Right cardiac atrium (tissue), 5 donors: ENCODE measurements at regions not wholly inside any gene's neighbourhood (a gene's known extent, or its start where the extent isn't known, plus 50 kb on each side); places are given as distances from the start of the nearest gene placed in this dataset.

Source experiments
- ATAC-seq, 2 donors: fragments of 200-7000 bp; cut with Tn5 transposase; one replicate each; pipeline versions ENCODE4 v1.8.0 to v1.9.1; 2020; ENCODE audit warnings: moderate library complexity in 2 of 2, mild to moderate bottlenecking in 1 of 2
- DNase-seq, 3 donors: peaks; one replicate each; pipeline ENCODE4 v3.0.0-alpha.2; 2020
- H3K27ac ChIP-seq: one replicate; pipeline ENCODE4 v1.5.1; 2013; ENCODE audit warnings: mild to moderate bottlenecking, low read length, control low read depth, moderate library complexity
- H3K27me3 ChIP-seq: one replicate; pipeline ENCODE4 v1.6.1; 2013; ENCODE audit not compliant: control insufficient read depth, insufficient read depth
- H3K4me1 ChIP-seq: one replicate; pipeline ENCODE4 v1.6.1; 2013; ENCODE audit warnings: low read length; ENCODE audit not compliant: control insufficient read depth, insufficient read depth
- H3K4me3 ChIP-seq: one replicate; pipeline ENCODE4 v1.5.1; 2013; ENCODE audit warnings: low read length, control low read depth
- H3K9me3 ChIP-seq: one replicate; pipeline ENCODE4 v1.6.1; 2013; ENCODE audit warnings: low read length; ENCODE audit not compliant: control insufficient read depth
- WGBS: extraction: QIAGEN DNeasy Blood & Tissue Kit; methylation state at CpG from one replicate; pipeline ENCODE4 v1.1.7; 2013; 5-methylcytosine and 5-hydroxymethylcytosine counted together
- intact Hi-C, 4 donors: fragments of 100-400 bp; cut with DNase I; formaldehyde crosslinking; loops; one replicate each; pipeline versions ENCODE4 v1.11.0 to v1.14.0; 2022 to 2023
- donor health status: healthy with polysubstance abuse.
- donor health status: DM: no; HTN: yes; CAD: no.
- donor health status: DM: no; HTN: no; CAD: no.
- donor health status: DM: no; HTN: yes; CAD: no; lungs with severe emphysema.
- donor health status: DM: yes; HTN: yes; CAD: no.

DNA sequence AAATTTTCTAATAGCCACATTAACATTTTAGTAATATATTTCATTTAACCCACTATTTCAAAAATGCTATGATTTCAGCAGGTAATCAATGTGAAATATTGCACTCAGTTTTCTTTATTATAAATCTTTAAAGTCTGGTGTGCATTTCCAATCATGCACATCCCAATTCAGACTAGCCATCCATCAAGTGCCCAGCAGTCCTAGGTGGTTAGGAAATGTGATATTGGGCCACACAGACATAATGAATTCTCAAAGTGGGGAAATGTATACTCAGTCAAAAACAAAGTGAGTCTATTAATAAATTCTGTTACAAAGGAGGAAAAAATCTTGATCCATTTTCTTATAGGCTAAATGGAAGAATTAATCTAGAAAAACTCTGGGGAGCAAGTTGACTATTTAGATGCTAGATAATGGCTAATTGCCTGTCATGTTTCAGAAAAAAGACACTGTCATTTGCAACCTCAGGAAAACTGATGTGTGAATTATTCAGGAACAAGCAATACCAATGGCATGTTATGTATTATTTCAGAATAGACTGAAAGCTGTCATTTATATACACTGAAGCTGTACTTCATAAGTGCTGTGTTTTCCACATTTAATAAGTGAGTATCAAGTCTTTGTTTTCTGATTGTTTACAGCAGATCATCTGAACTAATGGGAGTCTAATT lies 629.1 kb upstream of the ADARB2 start:
- H3K4me3 ChIP-seq: no peak overlapping the region
- intact Hi-C loops: no loop called here
- DNase-seq: no peak
- ATAC-seq: no peak
- H3K27ac ChIP-seq: no peak overlapping the region
- H3K4me1 ChIP-seq: no peaks in the 10 kb centered on the region
- no peaks in the 10 kb centered on the region for H3K9me3 ChIP-seq
- H3K27me3 ChIP-seq: no peaks in the 10 kb centered on the region

DNA sequence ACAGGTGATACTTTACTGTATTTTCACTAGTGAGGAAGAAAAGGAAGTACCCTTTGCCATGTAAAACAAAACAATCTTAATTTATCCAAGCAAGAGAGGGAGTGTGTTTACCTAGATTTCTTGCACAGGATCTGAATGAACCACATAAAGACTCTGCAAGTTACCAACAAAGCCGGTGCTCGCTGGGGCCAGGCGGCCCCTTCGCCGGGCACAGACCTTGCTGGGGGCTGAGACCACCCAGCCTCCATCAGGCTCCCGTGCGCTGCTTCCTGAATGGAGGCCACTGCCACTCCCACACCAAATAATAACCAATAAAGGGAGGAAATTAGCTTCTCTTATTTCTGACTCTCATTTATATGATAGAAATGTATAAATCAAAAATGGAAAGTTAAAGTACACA lies 625.0 kb upstream of the ADARB2 start:
- WGBS: 85% methylated on average over 7 of the region's 7 CpGs

DNA sequence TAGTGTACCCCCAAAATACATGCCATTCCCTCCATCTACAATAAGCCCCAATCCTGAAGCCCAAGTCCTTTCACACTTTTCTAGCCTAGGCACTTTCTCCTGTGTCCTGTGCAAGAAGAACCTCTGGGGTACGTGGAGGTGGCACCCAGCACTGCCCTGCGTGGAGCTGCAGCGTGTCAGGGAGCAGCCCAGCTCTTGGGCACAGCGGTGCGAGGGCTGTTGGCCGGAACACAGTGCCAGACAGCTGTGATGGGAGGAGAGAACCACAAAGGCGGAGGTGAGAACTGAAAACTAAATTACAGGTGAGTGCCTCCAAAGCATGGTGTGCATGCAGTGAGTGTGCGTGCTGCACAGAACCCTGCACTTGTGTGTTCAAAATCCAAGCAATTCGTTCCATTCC lies 621.3 kb upstream of the ADARB2 start:
- intact Hi-C loops: no loop called here
- Histone ChIP-seq H3K9me3 (no peaks in the 10 kb centered on the region), H3K27me3 (no peaks in the 10 kb centered on the region), H3K4me1 (no peaks in the 10 kb centered on the region), H3K4me3 (no peak overlapping the region), H3K27ac (no peak overlapping the region)
- WGBS: 91% methylated on average over 9 of the region's 9 CpGs
- ATAC-seq: no peak
- no peak for DNase-seq

More for the DNA sequence above, 625.0 kb upstream of the ADARB2 start:
- intact Hi-C loops: no loop called here
- H3K4me3 ChIP-seq: no peak overlapping the region
- H3K27ac ChIP-seq: no peak overlapping the region
- ATAC-seq (no peak), DNase-seq (no peak)
- H3K9me3 ChIP-seq: no peaks in the 10 kb centered on the region
- no peaks in the 10 kb centered on the region for H3K27me3 ChIP-seq
- H3K4me1 ChIP-seq: no peaks in the 10 kb centered on the region

DNA sequence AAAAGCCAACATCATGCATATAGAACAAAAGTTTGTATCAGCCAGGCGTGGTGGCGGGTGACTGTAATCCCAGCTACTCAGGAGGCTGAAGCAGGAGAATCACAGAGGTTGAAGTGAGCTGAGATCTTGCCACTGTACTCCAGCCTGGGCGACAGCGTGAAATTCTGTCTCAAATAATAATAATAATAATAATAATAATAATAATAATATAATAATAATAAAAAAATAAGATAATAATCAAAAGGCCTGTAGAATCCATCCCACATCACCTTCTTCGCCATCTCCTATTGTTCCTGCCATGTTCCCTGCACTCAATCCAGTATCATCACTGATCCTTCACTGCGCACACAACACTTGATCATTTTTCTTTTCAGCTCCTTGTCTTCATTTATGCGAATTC lies 619.3 kb upstream of the ADARB2 start:
- Histone ChIP-seq H3K27me3 (no peaks in the 10 kb centered on the region), H3K27ac (no peak overlapping the region), H3K4me1 (no peaks in the 10 kb centered on the region), H3K9me3 (no peaks in the 10 kb centered on the region), H3K4me3 (no peak overlapping the region)
- ATAC-seq (no peak), DNase-seq (no peak)
- intact Hi-C loops: no loop called here
- 93% methylated on average over 7 of the region's 7 CpGs for WGBS

DNA sequence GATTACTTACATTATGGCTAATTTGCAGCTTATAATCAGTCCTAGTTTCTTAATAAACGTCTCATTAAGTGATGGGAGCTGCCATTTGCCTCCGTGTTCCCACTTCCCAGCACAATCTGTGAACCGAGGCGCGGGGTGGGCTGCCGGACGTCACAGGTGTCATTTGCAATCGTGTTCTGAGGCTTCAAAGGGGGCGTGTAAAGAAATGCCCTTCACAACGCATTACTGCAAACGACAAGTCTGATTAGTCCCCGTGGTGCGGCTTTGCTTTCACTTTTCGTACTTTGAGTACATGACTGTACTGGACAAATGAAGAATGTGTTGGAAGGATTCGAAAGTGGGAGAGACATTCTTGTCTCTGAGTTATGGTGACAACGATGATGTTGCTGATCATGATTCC lies 614.2 kb upstream of the ADARB2 start:
- 81% methylated on average over 16 of the region's 16 CpGs for WGBS
- Histone ChIP-seq H3K27ac (no peak overlapping the region), H3K4me3 (no peak overlapping the region), H3K27me3 (no peaks in the 10 kb centered on the region), H3K4me1 (no peaks in the 10 kb centered on the region), H3K9me3 (no peaks in the 10 kb centered on the region)
- no peak for DNase-seq
- no peak for ATAC-seq
- intact Hi-C loops: no loop called here

DNA sequence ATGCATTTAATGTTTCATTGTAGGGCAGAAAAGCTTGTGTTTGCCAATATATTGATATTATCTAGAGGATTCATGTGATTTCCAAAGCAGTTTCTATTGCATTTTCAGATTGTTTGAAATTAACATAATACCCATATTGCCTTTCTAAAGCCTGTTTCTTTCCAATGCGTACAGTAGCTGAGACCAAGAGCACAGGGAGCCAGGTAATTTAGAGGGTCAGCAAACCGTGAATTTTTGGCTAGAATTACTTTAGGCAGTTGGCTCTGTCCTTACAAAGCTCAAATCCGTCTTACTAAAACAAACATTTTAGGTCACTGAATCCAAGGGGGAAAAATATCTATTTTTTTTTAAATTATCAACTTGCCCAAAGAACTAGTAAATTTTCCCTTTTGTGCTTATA lies 604.9 kb upstream of the ADARB2 start:
- ATAC-seq (no peak), DNase-seq (no peak)
- Histone ChIP-seq H3K4me3 (no peak overlapping the region), H3K4me1 (no peaks in the 10 kb centered on the region), H3K9me3 (no peaks in the 10 kb centered on the region), H3K27me3 (no peaks in the 10 kb centered on the region), H3K27ac (no peak overlapping the region)
- intact Hi-C loops: no loop called here
- 79% methylated on average over 3 of the region's 3 CpGs for WGBS

DNA sequence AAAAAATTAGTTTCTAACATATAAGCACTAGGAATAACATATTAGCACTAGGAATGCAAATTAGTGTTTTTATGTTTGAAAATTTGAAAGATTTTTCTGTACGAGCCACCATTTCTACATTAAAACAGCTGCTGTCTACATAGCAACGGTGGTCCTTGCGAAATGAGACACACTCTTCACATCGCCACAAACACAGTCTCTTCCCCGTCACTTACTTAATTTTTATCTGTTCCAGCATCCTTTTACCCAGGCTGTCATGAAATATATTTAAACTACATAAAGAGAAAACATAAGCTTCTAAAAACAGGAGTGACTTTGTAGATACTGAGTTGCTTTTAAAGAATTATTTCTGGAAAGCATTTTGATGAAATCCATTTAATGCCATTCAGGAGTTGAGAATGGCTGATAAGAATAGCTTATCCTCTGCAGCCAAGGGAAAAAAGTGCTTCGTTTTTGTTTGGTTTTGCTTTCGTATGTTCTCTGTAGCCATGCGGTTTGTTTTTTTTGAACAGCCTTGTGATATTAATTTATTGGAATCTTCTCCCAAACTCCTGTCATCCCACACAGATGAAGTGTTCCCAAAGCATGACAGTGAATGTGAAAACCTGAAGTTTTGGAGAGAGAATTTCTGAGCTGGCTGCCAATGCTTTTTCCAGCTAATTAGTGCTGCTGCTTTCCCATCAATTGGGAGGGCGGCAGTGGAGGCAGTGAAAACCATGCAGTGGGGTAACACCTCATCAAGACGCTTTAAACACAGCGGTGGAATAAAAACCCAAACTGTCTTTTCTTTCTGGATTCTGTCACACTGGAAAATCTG lies 603.7 kb upstream of the ADARB2 start:
- Histone ChIP-seq H3K4me3 (no peak overlapping the region), H3K27me3 (no peaks in the 10 kb centered on the region), H3K27ac (no peak overlapping the region), H3K4me1 (no peaks in the 10 kb centered on the region), H3K9me3 (no peaks in the 10 kb centered on the region)
- WGBS: 63% methylated on average over 11 of the region's 11 CpGs
- ATAC-seq (no peak), DNase-seq (no peak)
- intact Hi-C loops: no loop called here

DNA sequence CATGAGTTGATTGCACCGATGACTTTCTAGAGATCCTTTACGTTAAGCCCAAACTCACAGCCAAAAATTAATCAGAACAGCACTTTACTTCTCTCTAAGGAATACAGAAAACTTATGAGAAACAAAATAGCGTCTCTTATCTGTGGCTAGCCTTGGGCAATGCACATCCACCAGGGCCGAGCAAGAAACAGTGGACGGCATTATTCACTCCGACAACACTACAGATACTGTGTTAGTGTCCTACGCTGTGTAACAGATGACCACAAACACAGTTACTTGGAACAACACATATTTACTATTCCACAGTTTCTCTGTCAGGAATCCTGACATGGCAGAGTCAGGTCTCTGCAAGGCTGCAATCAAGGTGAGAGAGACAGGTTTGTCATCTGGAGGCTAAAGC lies 598.3 kb upstream of the ADARB2 start:
- Histone ChIP-seq H3K9me3 (no peaks in the 10 kb centered on the region), H3K4me1 (no peaks in the 10 kb centered on the region), H3K4me3 (no peak overlapping the region), H3K27ac (no peak overlapping the region), H3K27me3 (no peaks in the 10 kb centered on the region)
- no peak for ATAC-seq
- intact Hi-C loops: no loop called here
- WGBS: 80% methylated on average over 7 of the region's 7 CpGs
- DNase-seq: no peak

DNA sequence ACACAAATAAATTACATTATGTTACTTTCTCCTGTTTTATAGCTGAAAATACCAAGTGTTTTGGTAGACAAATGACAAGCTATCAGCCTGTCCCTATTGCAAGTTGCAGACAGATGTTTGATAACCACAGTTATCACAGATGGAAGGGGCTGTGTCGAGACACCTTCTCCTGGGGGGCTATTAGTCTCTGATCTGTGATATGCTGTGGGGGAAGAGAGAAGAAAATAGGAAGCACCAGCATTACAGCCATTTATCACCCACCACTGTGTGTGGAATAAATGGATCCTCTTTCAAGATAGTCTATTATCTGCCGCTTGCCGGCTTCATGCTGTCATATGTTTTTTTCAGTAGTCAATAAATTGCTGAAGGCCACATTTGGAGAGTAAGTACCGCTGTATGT lies 597.2 kb upstream of the ADARB2 start:
- Histone ChIP-seq H3K27ac (no peak overlapping the region), H3K4me3 (no peak overlapping the region), H3K9me3 (no peaks in the 10 kb centered on the region), H3K4me1 (no peaks in the 10 kb centered on the region), H3K27me3 (no peaks in the 10 kb centered on the region)
- intact Hi-C loops: no loop called here
- DNase-seq (no peak), ATAC-seq (no peak)
- 51% methylated on average over 4 of the region's 4 CpGs for WGBS

DNA sequence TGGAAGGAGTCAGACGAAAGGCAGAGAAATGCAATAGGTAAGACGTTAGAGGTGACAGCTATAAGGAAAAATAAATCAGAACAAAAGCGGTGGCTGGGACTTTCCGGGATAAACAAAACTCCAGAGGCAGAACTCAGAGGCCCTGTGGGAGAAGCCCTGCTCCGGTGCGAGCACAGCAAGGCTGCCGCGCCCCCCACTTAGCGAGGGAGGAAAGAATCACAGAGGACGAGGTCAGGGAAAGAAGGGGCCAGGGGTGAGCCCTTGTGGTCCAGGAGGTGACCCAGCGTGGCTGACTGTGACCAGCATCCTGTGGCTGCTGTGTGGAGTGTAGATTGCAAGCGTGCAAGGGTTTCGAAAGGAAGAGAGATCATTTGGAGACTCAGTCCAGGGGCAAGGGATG lies 591.8 kb upstream of the ADARB2 start:
- ATAC-seq: no peak
- H3K27me3 ChIP-seq: no peaks in the 10 kb centered on the region
- H3K4me3 ChIP-seq: no peak overlapping the region
- intact Hi-C loops: no loop called here
- H3K27ac ChIP-seq: no peak overlapping the region
- H3K4me1 ChIP-seq: no peaks in the 10 kb centered on the region
- WGBS: 78% methylated on average over 13 of the region's 13 CpGs
- no peak for DNase-seq
- no peaks in the 10 kb centered on the region for H3K9me3 ChIP-seq

DNA sequence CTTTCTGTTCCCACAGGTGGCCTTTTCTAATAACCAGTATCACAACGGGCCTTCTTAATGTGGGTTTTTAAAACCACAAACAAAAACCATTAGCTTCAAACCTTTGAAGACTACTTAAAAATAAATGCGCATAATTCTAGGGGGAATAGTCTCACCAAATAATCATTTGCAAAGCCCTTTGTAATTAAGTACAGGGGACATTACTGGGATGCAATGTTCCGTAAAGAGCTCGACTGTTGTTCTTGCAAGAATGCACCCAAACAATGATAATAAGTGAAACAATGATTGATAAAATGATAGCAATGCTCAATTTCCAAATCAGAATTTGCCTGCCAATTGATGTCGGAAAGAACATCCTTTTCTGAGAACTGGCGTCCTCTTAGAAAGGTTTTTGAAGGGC lies 589.1 kb upstream of the ADARB2 start:
- ATAC-seq: no peak
- no peak overlapping the region for H3K27ac ChIP-seq
- H3K4me1 ChIP-seq: no peaks in the 10 kb centered on the region
- H3K27me3 ChIP-seq: no peaks in the 10 kb centered on the region
- no peaks in the 10 kb centered on the region for H3K9me3 ChIP-seq
- H3K4me3 ChIP-seq: no peak overlapping the region
- WGBS: 78% methylated on average over 6 of the region's 6 CpGs
- DNase-seq: no peak
- intact Hi-C loops: no loop called here
